HG02970 (cell line): ENCODE measurements at regions not wholly inside any gene's neighbourhood (a gene's known extent, or its start where the extent isn't known, plus 50 kb on each side); places are given as distances from the start of the nearest gene placed in this dataset.
"Not testable (repeated sequence)": the region's sequence is repeated elsewhere in the genome, so short reads cannot be mapped to it uniquely, and the experiment has no call there.

ENCODE experiments used
- ATAC-seq: cut with Tn5 transposase; IDR thresholded peaks from one replicate; pipeline ENCODE4 v1.9.1; 2021; ENCODE audit warnings: mild to moderate bottlenecking, moderate library complexity, moderate number of reproducible peaks; ENCODE audit not compliant: unreplicated experiment, low FRiP score

DNA sequence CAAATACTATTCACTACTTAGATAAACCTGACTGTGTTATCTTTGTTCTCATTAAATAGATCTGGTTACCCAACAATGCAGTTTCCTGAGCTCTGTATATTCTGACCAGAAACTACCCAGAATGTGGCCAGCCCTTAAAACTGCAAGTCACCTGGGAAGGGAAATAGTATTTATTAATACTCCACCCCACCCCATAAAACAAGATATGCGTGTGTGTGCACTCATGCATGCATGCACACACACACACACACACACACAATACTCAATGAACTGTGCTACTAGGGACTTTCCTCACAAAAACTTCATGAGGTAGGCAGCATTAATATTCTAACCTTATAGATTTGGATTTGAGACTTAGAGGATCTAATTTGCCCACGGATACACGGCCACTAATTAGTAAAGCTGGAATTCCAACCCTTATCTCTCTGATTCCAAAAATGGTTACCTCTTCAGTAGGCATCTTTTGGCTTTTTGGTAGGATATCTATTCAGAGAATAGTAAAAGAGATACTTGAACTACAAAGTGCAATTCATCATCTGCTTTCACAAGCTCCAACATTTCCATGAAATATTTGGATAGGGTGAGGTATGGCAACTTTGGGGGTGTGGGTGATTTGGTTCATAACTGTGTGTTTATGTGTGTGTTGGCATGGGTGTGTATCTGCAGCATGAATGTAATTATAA is 197.0 kb upstream of the CFAP20DC start:
- ATAC-seq: no peak

DNA sequence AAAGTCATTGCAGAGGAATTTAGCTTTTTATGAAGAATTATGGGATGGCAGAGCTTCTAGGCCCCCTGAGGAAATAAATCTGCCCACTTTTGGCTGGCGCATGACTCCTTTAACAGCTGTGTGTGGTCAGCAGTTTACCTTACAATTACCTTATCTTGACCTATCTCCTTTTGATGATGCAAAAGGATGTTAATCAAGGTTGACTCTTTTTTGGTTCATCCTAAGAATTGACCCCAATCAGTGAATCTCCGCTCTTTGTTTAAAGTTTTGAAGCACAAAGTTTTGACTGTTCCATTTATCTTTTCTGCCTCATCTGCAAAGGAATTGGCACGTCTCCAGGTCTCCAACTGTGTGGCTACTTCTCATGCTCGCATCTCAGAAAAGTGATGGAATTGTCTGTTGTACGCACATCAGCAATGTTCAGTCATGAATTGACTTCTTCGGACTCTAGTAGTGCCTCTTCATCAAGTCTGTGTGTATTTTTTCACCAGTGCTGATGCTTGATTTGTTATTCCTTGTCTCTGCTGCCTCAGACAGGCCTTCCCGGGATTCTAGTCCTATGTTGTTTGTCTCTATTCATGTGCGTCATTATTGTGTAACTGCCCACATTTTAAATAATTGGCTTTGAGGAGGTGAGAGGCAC is 196.2 kb upstream of the CFAP20DC start:
- no peak for ATAC-seq

DNA sequence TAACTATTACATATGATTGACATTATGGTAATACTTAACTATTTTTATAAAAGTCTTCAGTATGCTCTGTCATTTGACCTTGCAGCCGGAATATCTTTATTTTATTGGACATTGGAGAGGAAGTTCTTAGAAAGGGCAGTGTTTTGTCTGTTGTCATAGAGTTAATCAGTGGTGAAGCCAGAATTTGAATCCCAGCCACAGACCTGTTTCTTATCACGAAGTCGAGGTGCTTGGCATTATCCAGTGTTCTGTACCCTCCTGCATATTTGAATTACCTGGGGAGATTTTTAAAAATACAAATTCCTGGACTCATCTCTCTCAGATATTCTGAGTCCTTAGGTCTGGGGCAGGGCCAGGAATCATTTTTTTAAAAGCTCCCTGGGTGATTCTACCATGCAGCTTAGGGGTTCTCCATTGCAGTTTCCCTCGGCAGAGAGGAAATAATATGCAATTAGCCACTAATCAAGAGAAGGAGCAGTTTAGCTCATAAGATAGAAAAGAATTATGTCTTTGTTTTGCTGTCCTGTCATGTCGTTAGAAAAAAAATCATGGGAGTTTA is 195.6 kb upstream of the CFAP20DC start:
- no peak for ATAC-seq

DNA sequence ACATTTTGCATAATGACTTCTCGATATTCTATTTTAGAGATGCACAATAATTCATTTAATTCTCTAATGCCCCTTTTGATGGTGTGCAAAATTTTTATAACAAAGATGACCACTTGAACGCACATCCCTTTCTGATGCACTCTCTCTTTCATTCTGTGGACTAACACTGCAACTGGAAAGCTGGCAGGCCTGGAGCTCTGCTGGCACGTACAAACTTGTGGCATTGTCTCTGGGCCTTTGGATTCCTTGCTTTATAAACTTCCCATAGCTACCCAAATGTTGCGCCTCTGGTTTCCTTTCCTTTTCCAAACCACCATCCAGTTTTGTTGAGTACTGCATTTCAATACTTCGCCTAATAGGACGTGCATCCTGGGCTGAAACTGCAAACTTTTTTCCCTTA is 194.5 kb upstream of the CFAP20DC start:
- no peak for ATAC-seq

DNA sequence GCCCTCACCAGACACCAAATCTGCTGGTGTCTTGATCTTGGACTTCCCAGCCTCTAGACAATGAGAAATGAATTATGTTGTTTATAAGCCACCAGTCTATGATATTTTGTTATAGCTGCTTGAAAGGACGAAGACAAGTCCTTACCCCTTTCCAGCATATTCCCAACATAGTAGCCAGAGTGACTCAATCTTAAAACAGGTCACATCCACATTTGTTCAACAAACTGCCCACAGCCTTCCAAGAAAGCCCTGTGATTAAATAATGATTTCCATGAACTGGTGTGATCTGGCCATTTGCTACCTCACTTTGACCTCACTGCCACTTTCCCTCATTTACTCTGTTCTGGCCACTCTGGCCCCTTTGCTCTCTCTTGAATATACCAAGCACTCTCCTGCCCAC is 193.7 kb upstream of the CFAP20DC start:
- no peak for ATAC-seq

DNA sequence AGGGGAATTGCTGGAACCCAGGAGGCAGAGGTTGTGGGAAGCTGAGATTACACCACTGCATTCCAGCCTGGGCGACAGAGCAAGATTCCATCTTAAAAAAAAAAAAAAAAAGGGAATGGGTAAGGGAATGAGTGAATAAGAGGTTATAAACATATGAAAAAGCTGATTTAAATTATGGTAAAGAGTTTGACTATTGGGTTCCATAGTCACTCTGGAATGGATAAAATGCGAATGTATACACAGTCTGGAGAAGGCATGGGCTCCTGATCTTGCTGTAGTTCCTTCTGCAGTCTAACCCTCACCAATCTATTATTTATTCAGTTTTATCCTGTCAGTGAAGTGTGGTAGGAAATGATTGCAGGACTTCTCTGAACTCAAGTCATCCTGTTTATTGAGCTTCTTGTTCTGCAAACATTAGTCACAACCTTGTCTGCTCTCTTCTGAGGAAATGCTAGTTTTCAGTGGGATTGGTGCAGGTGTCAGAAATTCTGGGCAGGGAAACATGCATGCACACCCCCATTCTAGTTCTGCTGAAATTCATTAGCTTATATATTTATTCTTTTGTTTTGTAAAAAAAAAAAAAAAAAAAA is 190.9 kb upstream of the CFAP20DC start:
- no peak for ATAC-seq

DNA sequence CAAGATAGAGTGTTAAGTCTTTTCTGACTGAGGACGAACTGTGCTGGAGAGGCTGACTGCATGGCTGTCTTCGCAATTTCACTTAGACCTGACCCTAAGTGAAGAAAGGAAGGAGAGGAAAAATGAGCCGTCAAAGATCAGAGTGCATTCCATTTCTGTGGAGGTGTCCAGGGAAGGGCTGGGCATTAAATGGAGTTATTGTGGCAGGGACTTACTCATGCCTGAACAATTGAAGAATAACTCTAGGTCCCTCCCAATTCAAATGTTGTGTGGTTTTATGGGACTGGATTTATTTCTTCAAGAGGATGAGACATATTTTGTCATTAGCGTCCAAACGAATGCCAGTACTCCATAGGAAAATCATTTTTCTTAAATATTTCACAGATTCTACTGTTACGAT is 187.3 kb upstream of the CFAP20DC start:
- no peak for ATAC-seq

DNA sequence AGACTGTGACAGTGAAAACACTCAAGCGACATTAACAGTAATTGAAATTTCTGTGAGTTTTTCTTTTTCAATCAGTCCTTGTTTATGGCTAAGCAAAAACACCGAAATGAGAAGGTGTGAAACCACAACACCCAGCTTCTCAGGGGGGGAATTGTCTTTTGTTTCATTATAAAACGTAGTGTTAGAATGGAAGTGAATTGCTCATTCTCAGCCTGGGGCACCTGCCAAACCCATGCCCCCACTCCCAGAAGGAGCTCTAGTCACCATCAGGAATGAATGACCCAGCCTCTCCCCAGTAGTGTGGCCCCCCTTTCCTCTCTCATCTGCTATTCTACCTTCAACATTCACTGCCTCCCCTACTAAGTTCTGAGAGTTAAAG is 185.8 kb upstream of the CFAP20DC start:
- ATAC-seq: no peak

DNA sequence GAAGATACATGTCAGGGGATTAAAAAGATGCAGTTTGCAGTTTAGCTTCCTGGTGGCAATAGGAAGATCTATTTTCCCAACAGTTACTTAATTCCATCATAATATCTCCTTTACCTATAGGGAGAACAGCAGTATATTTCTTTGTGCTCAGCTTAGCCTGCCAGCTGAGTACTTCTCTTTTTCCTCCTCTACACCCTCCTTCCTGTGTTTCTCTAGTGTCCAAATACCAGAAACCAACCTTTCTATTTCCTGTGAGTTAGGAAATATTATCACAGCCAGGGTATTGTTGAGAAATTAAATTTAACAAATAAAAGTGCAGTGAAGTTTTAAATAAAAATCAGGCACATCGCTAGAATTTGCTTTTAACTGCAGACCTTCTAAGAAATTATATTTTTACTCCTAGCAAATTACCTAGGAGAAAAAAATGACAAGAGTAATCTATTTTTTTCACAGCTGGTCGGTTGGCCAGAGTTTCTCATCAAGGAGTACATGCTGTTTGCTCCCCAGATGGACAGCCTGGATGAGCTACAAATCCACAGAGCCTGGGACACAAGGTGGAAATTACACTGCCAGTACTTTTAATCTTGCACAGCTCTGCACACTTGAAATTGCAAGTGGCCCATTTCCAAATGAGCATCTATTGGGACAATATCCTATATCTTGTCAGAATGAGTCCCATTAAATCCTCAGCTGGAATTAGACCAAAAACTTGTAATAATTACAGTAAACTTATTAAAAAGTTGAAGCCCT is 185.2 kb upstream of the CFAP20DC start:
- no peak for ATAC-seq

DNA sequence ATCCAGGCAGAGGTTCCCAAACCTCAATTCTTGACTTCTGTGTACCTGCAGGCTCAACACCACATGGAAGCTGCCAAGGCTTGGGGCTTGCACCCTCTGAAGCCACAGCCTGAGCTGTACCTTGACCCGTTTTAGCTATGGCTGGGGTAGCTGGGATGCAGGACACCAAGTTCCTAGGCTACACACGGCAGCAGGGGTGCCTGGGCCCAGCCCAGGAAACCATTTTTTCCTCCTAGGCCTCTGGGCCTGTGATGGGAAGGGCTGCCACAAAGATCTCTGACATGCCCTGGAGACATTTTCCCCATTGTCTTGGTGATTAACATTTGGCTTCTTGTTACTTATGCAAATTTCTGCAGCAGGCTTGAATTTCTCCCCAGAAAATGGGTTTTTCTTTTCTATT is 180.6 kb upstream of the CFAP20DC start:
- not testable (repeated sequence) for ATAC-seq

DNA sequence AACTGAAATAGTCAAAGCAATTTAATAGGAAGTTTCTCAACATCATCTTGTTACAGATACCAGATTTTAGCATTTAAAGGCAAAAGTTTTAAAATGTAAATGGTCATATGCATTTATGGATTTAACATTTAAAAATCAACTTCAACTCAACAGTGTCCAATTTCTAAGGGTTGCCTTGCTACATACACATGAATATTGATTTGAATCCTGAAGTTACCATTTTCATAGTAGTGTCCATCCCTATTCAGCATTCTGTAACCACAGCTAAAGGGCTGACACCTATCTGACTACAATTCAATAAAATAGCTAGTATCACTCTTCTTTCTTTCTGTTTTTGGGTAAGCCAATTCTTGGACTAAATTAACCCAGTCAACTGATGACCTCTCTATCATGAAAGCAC is 164.0 kb upstream of the CFAP20DC start:
- ATAC-seq: no peak

DNA sequence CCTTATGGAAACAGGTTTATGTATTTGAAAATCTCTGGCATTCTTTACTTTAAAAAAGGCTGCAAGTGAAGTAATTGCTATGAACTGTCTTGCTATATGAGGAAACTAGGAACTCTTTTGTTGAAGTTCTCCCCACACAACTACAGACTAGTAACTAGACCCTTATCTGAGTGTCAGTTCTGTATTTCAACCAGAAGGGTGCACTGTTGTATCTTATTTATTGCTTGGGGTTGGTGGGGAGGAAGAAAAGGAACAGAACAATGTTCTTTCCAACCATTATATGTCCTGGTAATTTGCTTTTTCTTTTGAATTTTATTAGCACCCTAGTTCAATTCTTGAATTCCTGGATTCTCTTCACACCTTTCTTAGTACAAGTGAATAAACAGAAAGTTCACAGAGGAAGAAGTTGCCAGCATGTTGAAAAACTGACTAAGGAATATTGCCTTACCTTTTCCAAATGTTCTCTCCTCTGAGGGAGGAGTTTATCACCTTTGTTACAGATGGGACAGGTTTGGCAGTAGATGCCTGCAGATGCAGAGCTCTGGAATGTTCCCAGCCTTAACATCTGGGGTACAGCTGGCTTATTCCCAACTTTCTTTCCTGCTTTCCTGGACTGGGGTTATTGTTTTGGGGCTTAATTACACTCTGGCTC is 162.4 kb upstream of the CFAP20DC start:
- no peak for ATAC-seq

DNA sequence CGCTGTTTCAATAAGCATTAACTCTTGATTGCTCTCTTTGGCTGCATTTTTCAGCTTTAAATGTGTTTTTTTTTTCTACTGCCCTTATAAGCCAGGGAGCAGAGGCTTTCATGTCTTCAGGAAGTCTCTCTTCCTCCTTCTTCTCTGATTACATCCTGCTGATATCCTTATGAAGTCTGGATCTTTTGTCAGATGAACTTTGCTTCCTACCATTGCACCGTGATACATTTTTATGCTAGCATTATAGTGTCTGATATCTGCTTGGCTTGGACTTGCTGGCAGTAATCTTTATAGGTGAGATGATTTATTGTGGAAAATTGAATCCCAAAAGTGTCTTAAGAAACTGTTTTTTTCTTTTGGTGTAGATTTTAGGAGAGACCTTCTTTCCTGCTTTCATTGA is 160.4 kb upstream of the CFAP20DC start:
- no peak for ATAC-seq

DNA sequence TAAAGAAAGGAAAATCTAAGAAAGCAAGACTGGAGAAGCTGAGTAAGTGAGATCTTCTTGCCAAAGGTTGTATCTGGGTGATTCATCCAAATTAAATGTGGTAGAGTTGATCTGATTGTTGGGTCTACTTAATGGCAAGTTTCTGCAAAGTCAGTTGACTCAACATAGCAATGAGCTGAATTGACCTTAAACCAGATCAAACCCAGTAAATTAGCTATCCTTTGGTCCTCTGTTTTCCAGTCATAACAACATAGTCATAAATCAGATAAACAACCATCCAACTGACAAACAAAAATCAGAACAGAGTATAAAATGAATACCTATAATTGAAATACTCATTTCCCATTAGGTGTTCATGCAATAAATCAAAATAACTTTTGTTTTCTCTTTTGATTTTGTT is 142.6 kb upstream of the CFAP20DC start:
- ATAC-seq: no peak

DNA sequence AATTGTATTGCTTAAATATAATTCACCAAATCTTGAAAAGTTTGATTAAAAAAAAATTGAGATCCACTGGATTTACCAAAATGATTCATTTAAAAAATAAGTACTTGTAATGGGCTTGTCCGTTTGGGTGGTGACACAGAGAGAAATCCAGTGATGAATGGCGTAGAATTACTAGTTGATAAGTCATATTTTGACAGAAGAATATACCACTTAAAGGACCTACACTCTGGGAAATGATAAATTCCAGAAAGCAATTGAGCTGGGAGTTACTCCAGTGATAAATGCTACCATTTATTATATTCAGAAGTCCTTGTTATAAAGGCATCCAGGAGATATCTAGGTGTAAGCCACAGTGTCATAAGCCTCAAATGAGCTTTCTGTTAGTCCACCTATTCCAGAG is 141.8 kb upstream of the CFAP20DC start:
- no peak for ATAC-seq

DNA sequence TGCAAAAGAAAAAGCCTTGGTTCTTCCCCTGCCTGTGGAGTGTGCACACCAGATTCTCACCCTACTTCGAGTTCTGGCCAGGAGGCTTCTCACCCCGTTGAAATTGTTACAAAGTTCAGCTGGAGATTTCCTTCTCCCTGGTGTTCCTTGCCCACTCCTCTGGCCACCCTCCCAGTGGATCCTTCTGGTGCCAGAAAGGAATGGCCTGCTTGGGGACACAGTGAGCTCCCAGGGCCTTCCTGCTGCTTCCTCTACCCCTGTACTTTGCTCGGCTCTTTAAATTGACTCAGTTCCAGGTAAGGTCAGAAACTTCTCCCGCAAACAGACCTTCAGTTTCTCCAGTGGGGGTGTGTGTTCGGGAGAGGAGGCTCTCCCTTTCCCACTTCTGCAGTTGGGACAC is 140.1 kb upstream of the CFAP20DC start:
- no peak for ATAC-seq

DNA sequence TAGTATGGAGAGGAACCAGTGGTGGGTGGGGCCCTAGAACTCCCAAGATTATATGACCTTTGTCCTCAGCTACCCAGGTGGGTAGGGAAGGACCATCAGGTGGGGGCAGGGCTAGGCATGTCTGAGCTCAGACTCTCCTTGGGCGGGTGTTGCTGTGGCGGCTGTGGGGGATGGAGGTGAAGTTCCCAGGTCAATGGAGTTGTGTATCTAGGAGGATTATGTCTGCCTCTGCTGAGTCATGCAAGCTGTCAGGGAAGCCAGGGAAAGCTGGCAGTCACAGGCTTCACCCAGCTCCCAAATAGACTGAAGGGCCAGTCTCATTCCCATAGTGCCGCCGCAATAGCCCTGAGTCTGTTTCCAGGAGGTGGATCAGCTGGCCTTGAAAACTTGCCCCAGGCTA is 139.7 kb upstream of the CFAP20DC start:
- no peak for ATAC-seq

DNA sequence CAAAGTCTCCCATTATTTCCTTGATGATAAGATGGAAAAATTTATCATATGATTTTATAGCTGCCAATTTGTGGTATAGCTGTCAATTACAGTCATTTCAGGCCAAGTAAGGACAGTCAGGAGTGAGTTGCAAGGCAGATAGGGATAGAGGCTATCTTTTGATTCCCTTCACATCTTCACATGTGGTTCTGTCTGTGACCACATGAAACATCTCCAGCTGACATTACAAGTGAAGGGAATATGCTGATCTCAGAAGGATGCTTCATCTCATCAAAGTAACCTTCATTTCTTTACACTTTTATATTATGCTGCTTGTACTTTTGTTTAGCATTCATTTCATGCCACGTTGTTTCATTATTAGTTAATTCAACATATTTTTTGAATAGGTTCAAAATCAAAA is 136.9 kb upstream of the CFAP20DC start:
- no peak for ATAC-seq

DNA sequence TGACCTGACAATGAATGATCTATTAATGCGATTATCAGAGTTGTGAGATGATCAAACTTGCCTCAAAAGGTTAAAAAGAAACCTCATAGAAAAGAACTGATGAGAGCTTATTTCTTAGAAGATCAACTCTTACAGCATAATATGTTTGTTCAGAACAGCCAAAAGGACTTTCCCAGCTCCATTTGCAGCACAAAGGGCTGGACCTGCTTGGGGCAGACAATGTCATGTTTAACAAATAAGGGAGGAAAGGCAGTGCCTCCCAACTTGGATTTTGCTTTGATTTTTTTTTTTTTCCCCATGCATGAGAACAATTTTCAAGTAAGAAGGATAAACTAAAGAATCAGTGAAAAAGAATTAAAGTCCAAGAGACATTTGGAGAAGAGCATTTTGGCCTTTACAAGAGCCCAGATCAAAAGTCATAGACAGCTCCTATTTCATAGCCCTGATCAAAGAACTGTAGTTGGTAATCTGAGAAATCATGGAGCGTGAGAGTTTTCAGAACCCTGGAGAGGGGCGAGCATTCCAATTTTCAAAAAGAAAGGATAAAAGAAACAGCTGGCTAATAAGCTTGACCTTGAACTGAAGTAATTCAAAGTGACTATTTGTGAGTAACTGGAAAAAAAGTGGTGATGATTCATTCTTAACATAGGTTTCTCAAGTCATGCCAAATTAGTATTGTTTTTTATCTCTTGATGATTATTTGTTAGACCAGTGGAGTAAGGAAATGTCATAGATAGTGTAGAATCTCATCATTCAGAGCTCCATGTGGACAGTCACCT is 136.0 kb upstream of the CFAP20DC start:
- no peak for ATAC-seq

DNA sequence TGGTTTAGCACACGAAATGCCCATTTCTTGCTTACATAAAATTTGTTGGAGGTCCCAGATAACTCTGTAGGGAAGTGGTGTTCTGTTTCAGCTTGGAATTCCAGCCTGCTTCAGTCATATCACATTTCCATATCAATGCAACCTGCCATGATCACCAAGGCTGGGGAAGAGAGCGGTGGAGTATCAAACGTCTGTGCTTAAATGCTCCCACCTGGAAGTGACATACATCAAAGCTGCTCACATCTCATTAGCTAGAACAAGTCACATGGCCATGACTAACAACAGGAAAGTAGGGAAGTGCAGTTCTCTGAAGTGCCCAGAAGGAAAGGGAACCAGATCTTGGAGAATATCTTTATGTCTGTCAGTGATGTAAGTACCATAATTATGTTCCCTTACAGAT is 130.2 kb upstream of the CFAP20DC start:
- no peak for ATAC-seq
